ENCODE measurements at regions not wholly inside any gene's neighbourhood (a gene's known extent, or its start where the extent isn't known, plus 50 kb on each side); places are given as distances from the start of the nearest gene placed in this dataset.

- TF ChIP-seq POLR2A (IDR thresholded peaks at IDR 0.05): no peak
- no peak for TF ChIP-seq CTCF (IDR thresholded peaks at IDR 0.05 in 4 of 5, conservative IDR thresholded peaks at IDR 0.05 in 1 of 5)
Observed at GRCh38 chr10:121380211-121380610, 218.0 kb downstream of the FGFR2 start.

Data from gastrocnemius medialis (tissue), 4 donors.